ENCODE measurements at regions not wholly inside any gene's neighbourhood (a gene's known extent, or its start where the extent isn't known, plus 50 kb on each side); places are given as distances from the start of the nearest gene placed in this dataset.

GRCh38 chr1:234745844-234746797 is 136.1 kb upstream of the IRF2BP2 start (continued):
- TF ChIP-seq CBX3 (IDR thresholded peaks at IDR 0.05; ENCODE audit: borderline replicate concordance in 1 of 2, low read length in 2 of 2) = no peak
- no peak for TF ChIP-seq ZNF785 (CRISPR knock-in tag; IDR thresholded peaks at IDR 0.05)
- no peak for TF ChIP-seq ILK (tag; IDR thresholded peaks at IDR 0.05; ENCODE audit: borderline replicate concordance, low read depth)
- no peak for TF ChIP-seq HSF4 (CRISPR knock-in tag; IDR thresholded peaks at IDR 0.05; ENCODE audit: borderline replicate concordance)
- TF ChIP-seq NFATC3 (IDR thresholded peaks at IDR 0.05) = no peak
- TF ChIP-seq, protein P1, sequence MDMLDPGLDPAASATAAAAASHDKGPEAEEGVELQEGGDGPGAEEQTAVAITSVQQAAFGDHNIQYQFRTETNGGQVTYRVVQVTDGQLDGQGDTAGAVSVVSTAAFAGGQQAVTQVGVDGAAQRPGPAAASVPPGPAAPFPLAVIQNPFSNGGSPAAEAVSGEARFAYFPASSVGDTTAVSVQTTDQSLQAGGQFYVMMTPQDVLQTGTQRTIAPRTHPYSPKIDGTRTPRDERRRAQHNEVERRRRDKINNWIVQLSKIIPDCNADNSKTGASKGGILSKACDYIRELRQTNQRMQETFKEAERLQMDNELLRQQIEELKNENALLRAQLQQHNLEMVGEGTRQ (CRISPR knock-in tag; IDR thresholded peaks at IDR 0.05) = no peak
- no peak for TF ChIP-seq ZNF707 (CRISPR knock-in tag; conservative IDR thresholded peaks at IDR 0.05)
- TF ChIP-seq SREBF2 (CRISPR knock-in tag; IDR thresholded peaks at IDR 0.05) = no peak
- no peak for TF ChIP-seq POLR2B (IDR thresholded peaks at IDR 0.05; ENCODE audit: low read depth, partially characterized antibody)
- TF ChIP-seq ZC3H11A (IDR thresholded peaks at IDR 0.05; ENCODE audit: low read depth, low read length) = no peak
- TF ChIP-seq KDM2B (CRISPR knock-in tag; IDR thresholded peaks at IDR 0.05) = no peak
- TF ChIP-seq NR4A1 (CRISPR knock-in tag; IDR thresholded peaks at IDR 0.05) = no peak
- no peak for TF ChIP-seq NR4A1 (tag; IDR thresholded peaks at IDR 0.05)
- TF ChIP-seq ZNF717 (CRISPR knock-in tag; IDR thresholded peaks at IDR 0.05) = no peak
- no peak for TF ChIP-seq SMARCB1 (IDR thresholded peaks at IDR 0.05; ENCODE audit: insufficient read length, low read depth)
- no peak for TF ChIP-seq SUPT5H (IDR thresholded peaks at IDR 0.05)
- no peak for TF ChIP-seq PPARD (CRISPR knock-in tag; IDR thresholded peaks at IDR 0.05)
- TF ChIP-seq HDAC1 (IDR thresholded peaks at IDR 0.05) = peak in 1 of 2 experiments; percentile 39; a peak in 1 of 4 replicates
- peak; percentile 70 for TF ChIP-seq EP300 (IDR thresholded peaks at IDR 0.05; ENCODE audit: low read length)
- no peak for TF ChIP-seq CLOCK (CRISPR knock-in tag; IDR thresholded peaks at IDR 0.05; ENCODE audit: borderline replicate concordance)
- TF ChIP-seq DACH1 (IDR thresholded peaks at IDR 0.05; ENCODE audit: partially characterized antibody) = no peak
- TF ChIP-seq GTF3C2 (IDR thresholded peaks at IDR 0.05; ENCODE audit: borderline replicate concordance, extremely low read depth, insufficient read length) = no peak
- TF ChIP-seq POLR2AphosphoS5 (IDR thresholded peaks at IDR 0.05; ENCODE audit: control insufficient read depth, insufficient read depth, low read depth, low read length) = no peak

Measured in K562 (cell line).